MCF 10A (cell line): ENCODE measurements at regions not wholly inside any gene's neighbourhood (a gene's known extent, or its start where the extent isn't known, plus 50 kb on each side); places are given as distances from the start of the nearest gene placed in this dataset.

Source experiments
- BruUV-seq: library from RNA; stranded (reverse); fragments of 400-500 nt; replicated peaks from 2 replicates; lab custom pipeline; 2021; lab: Mats Ljungman, UMichigan
- CTCF ChIA-PET: fragments of 300-600 bp; sonication (Branson Sonifier 250); formaldehyde crosslinking; extraction: SDS; loops from one replicate; lab custom pipeline; 2021; ENCODE audit warnings: antibody characterized with exemption, inconsistent platforms; lab: Yijun Ruan, JAX
- POLR2A ChIA-PET: fragments of 300-600, 350-650 bp; sonication (Branson Sonifier 250); formaldehyde crosslinking; extraction: SDS; loops from one replicate; lab custom pipeline; 2020; ENCODE audit warnings: antibody characterized with exemption, inconsistent platforms; lab: Yijun Ruan, JAX
- DNase-seq: peaks from one replicate; pipeline ENCODE4 v3.0.0-alpha.2; 2018; ENCODE audit not compliant: unreplicated experiment
- H3K27ac Mint-ChIP-seq: one replicate; pipeline ENCODE4 v1.8.0; 2022; ENCODE audit warnings: mild to moderate bottlenecking, low read depth, mixed read lengths; ENCODE audit not compliant: unreplicated experiment
- H3K27me3 Mint-ChIP-seq: one replicate; pipeline ENCODE4 v1.8.0; 2022; ENCODE audit warnings: mixed read lengths; ENCODE audit not compliant: insufficient read depth, unreplicated experiment
- H3K36me3 Mint-ChIP-seq: one replicate; pipeline ENCODE4 v1.8.0; 2022; ENCODE audit warnings: mild to moderate bottlenecking, moderate library complexity, mixed read lengths; ENCODE audit not compliant: insufficient read depth, unreplicated experiment
- H3K4me1 Mint-ChIP-seq: one replicate; pipeline ENCODE4 v1.8.0; 2022; ENCODE audit warnings: mixed read lengths; ENCODE audit not compliant: insufficient read depth, unreplicated experiment
- H3K4me3 Mint-ChIP-seq: one replicate; pipeline ENCODE4 v1.8.0; 2022; ENCODE audit warnings: mild to moderate bottlenecking, moderate library complexity, mixed read lengths; ENCODE audit not compliant: unreplicated experiment
- H3K9me3 Mint-ChIP-seq: one replicate; pipeline ENCODE4 v1.8.0; 2022; ENCODE audit warnings: mixed read lengths; ENCODE audit not compliant: unreplicated experiment
- intact Hi-C: fragments of 100-400 bp; cut with micrococcal nuclease; formaldehyde crosslinking; loops from 2 replicates; pipeline ENCODE4 v1.14.1; 2022
- TF ChIP-seq, protein P1 (sequence below): fragments of 200-600 bp; IDR thresholded peaks from one replicate; pipeline ENCODE4 v1.8.0; 2022; ENCODE audit warnings: antibody characterized with exemption, mild to moderate bottlenecking; ENCODE audit not compliant: unreplicated experiment

DNA sequence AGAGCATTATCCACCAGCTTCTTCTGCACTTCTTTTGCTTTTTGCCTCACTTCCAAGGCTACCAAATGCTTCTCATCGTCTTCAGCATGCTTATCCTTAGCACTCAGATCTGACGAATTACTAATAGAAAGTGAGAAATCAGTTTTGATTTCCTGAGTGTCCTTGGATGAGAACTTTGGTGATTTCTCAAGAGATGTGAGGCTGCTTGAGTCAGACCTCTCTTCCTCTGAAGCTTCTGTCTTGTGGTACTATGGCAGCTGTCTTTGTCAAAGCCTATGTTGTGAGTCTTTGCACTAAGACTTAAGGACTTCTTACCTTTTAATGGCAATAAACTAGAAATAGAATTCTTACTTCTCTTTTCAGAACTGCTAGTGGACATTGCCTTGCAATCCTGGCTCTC, 169.9 kb downstream of the CPE start:
- TF ChIP-seq, protein P1, sequence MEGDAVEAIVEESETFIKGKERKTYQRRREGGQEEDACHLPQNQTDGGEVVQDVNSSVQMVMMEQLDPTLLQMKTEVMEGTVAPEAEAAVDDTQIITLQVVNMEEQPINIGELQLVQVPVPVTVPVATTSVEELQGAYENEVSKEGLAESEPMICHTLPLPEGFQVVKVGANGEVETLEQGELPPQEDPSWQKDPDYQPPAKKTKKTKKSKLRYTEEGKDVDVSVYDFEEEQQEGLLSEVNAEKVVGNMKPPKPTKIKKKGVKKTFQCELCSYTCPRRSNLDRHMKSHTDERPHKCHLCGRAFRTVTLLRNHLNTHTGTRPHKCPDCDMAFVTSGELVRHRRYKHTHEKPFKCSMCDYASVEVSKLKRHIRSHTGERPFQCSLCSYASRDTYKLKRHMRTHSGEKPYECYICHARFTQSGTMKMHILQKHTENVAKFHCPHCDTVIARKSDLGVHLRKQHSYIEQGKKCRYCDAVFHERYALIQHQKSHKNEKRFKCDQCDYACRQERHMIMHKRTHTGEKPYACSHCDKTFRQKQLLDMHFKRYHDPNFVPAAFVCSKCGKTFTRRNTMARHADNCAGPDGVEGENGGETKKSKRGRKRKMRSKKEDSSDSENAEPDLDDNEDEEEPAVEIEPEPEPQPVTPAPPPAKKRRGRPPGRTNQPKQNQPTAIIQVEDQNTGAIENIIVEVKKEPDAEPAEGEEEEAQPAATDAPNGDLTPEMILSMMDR = no peak
- Mint-ChIP-seq H3K9me3 (no peaks in the 10 kb centered on the region), H3K4me1 (peaks cover 6% of the 10 kb centered on the region), H3K27me3 (no peaks in the 10 kb centered on the region), H3K4me3 (no peak overlapping the region), H3K36me3 (no peaks in the 10 kb centered on the region), H3K27ac (no peak overlapping the region)
- BruUV-seq = no TSS peak
- DNase-seq = no peak
- intact Hi-C loops = no loop called here
- ChIA-PET CTCF (no interaction called here), POLR2A (interaction anchor here (1.0 kb wide), 1 partner anchor 471 kb away, joined by 3 read pairs; no protein-coding TSS in a partner anchor)

DNA sequence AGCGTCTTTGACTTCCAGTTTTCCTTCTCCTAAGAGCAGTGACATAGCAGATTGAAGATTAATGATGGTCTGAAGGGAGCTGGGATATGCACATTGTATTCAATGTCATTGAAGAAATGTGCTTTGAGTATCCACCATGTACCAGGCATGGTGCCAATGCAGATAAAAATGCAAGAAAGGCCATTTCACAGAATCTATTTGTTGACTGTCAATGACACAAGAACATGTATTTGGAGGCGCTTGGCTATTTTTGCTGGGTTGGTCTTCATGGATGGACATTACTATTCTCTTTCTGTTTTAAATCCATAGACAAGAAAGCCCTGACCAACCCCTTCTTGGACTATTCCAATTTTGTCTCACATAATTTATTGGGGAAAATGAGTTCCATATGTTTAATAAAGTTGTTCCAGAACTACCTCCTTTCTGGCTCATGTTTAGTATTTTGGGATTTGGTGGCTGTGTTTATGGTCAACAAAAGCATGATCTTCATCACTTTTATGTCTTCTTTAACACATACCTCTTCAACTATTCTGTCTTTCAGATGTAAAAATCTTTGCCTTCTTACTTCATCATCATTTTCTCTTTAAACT, 174.5 kb downstream of the CPE start:
- no peak for DNase-seq
- no TSS peak for BruUV-seq
- Mint-ChIP-seq H3K4me1 (no peaks in the 10 kb centered on the region), H3K9me3 (peaks cover 8% of the 10 kb centered on the region), H3K36me3 (no peaks in the 10 kb centered on the region), H3K27ac (no peak overlapping the region), H3K27me3 (no peaks in the 10 kb centered on the region), H3K4me3 (no peak overlapping the region)
- TF ChIP-seq, protein P1 = no peak
- ChIA-PET CTCF (no interaction called here), POLR2A (no interaction called here)
- intact Hi-C loops = no loop called here

DNA sequence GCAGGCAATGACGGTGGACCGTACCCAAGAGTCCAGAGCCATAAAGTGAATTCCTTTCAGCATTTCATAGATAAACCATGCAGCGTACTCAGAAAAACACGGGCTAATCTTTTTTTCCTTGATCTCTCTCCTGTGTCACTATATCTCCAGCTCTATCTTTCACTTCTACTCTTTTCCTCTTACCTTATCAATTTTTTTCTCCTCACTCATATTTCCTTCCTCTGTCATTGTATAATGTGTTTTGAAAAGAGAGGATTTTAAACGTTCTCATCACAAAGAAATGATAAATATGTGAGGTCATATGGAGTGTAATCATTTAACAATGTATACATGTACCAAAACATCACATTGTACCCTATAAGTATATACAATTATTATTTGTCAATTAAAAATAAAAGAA, 176.5 kb downstream of the CPE start:
- Mint-ChIP-seq H3K4me3 (no peak overlapping the region), H3K9me3 (peaks cover 11% of the 10 kb centered on the region), H3K27me3 (no peaks in the 10 kb centered on the region), H3K27ac (no peak overlapping the region), H3K4me1 (peaks cover 4% of the 10 kb centered on the region), H3K36me3 (no peaks in the 10 kb centered on the region)
- no TSS peak for BruUV-seq
- CTCF ChIA-PET = no interaction called here
- POLR2A ChIA-PET = no interaction called here
- TF ChIP-seq, protein P1 = no peak
- no peak for DNase-seq
- intact Hi-C loops = no loop called here

DNA sequence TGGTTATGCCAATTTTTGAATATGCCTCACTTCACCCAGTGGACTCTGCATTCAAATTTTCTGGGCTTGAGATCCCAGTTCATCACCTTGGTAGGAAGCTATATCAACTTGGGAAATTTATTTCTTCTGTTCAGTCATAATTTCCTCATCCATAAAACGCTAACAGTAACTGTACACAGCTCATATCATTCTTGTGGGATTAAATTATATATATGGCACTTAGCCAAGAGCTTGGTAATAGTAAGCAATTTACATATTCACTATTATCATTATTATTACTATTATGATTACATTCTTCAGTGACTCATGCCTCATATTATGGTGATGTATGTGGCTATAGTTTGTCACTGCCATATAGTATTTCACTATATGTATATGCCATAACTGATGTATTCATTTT, 177.6 kb downstream of the CPE start:
- ChIA-PET POLR2A (no interaction called here), CTCF (no interaction called here)
- H3K4me1 Mint-ChIP-seq = peaks cover 5% of the 10 kb centered on the region
- no peak overlapping the region for H3K27ac Mint-ChIP-seq
- BruUV-seq = no TSS peak
- DNase-seq = no peak
- no peak overlapping the region for H3K4me3 Mint-ChIP-seq
- peaks cover 15% of the 10 kb centered on the region for H3K9me3 Mint-ChIP-seq
- intact Hi-C loops = no loop called here
- peaks cover 5% of the 10 kb centered on the region for H3K36me3 Mint-ChIP-seq
- no peaks in the 10 kb centered on the region for H3K27me3 Mint-ChIP-seq
- TF ChIP-seq, protein P1 = no peak
